ENCODE measurements at regions not wholly inside any gene's neighbourhood (a gene's known extent, or its start where the extent isn't known, plus 50 kb on each side); places are given as distances from the start of the nearest gene placed in this dataset.

- Histone ChIP-seq H3K4ac (ENCODE audit: low read depth, low read length) (no peak overlapping the region), H4K8ac (replicated peaks; ENCODE audit: insufficient read length, low read depth, low read length) (no peak overlapping the region), H2BK12ac (ENCODE audit: insufficient read length, low read depth, low read length) (no peak overlapping the region), H3K79me1 (ENCODE audit: insufficient read depth, low read depth, low read length, poor library complexity, severe bottlenecking) (no peaks in the 10 kb centered on the region), H2BK20ac (ENCODE audit: low read depth, low read length, poor library complexity, severe bottlenecking) (no peak overlapping the region), H3K9me3 (ENCODE audit: control insufficient read depth, low read depth, low read length) (no peaks in the 10 kb centered on the region), H3K4me2 (ENCODE audit: insufficient read depth, insufficient read length, low read length) (no peak overlapping the region), H4K5ac (ENCODE audit: insufficient read length, low read depth, low read length) (no peak overlapping the region), H2BK120ac (ENCODE audit: low read depth, low read length, poor library complexity, severe bottlenecking) (no peak overlapping the region), H3K18ac (ENCODE audit: insufficient read length, low read depth, low read length) (no peak overlapping the region), H4K20me1 (ENCODE audit: control insufficient read depth, insufficient read depth, insufficient read length) (no peaks in the 10 kb centered on the region), H2AK5ac (ENCODE audit: insufficient read length, low read length) (no peak overlapping the region), H3K9ac (ENCODE audit: extremely low read depth, insufficient read length, low read length) (no peak overlapping the region), H3K4me1 (ENCODE audit: insufficient read depth, low read length) (no peaks in the 10 kb centered on the region), H3T11ph (ENCODE audit: low read length) (no peak overlapping the region), H4K91ac (ENCODE audit: insufficient read length, low read depth, low read length) (no peak overlapping the region), H3K27me3 (ENCODE audit: insufficient read depth, low read length) (no peaks in the 10 kb centered on the region), H3K79me2 (ENCODE audit: insufficient read depth, low read length) (no peaks in the 10 kb centered on the region), H3K56ac (ENCODE audit: insufficient read length, low read depth, low read length) (no peak overlapping the region), H3K14ac (ENCODE audit: insufficient read depth, low read length) (no peak overlapping the region), H3K27ac (ENCODE audit: insufficient read length, low read depth, low read length) (no peak overlapping the region), H2BK5ac (ENCODE audit: insufficient read length, low read length) (no peak overlapping the region), H2BK15ac (ENCODE audit: low read depth, low read length) (no peak overlapping the region), H2AFZ (ENCODE audit: low read length) (no peak overlapping the region), H3K23ac (ENCODE audit: insufficient read length, low read depth, low read length) (no peak overlapping the region), H3K23me2 (ENCODE audit: insufficient read length, low read depth, low read length, poor library complexity, severe bottlenecking) (no peaks in the 10 kb centered on the region)
- no peak overlapping the region for H3K4me3 Mint-ChIP-seq
- H3K4me1 Mint-ChIP-seq: no peaks in the 10 kb centered on the region
- no peaks in the 10 kb centered on the region for H3K9me3 Mint-ChIP-seq
- H3K27me3 Mint-ChIP-seq (ENCODE audit: low read depth): peaks cover 31% of the 10 kb centered on the region
- H3K27ac Mint-ChIP-seq: peak overlapping the region in 1 of 3 experiments; percentile 38; a peak in 1 of 7 replicates
- no peaks in the 10 kb centered on the region for H3K36me3 Mint-ChIP-seq (ENCODE audit: insufficient read depth in 1 of 3, low read depth in 3 of 3)
- WGBS (ENCODE audit: extremely low coverage, insufficient read length, low lambda C conversion rate): no CpG with 5 or more reads among the region's 5 CpGs
- no peak for TF ChIP-seq CTCF (conservative IDR thresholded peaks at IDR 0.05)
- DNase-seq: no peak
These were observed 97.0 kb upstream of the GRIK3 start for GRCh38 chr1:37131281-37131680.

All from H9 (cell line).